Activated naive CD4-positive, alpha-beta T cell treated with anti-CD3 and anti-CD28 coated beads for 36 hours (primary cell): ENCODE measurements at regions not wholly inside any gene's neighbourhood (a gene's known extent, or its start where the extent isn't known, plus 50 kb on each side); places are given as distances from the start of the nearest gene placed in this dataset.

ENCODE experiments used
- CTCF ChIA-PET: fragments of 350-600 bp; sonication (Branson Sonifier 250); formaldehyde crosslinking; loops from one replicate; lab custom pipeline; 2021; ENCODE audit warnings: antibody characterized with exemption; lab: Charles Lee
- DNase-seq: peaks from one replicate; pipeline ENCODE4 v3.0.0-alpha.2; 2020
- H3K27ac Mint-ChIP-seq: one replicate; pipeline ENCODE4 v1.8.0; 2021; ENCODE audit warnings: mild to moderate bottlenecking, mixed read lengths
- H3K27me3 Mint-ChIP-seq: one replicate; pipeline ENCODE4 v1.8.0; 2021; ENCODE audit warnings: low read depth, mixed read lengths
- H3K36me3 Mint-ChIP-seq: one replicate; pipeline ENCODE4 v1.8.0; 2021; ENCODE audit warnings: low read depth, mixed read lengths
- H3K4me1 Mint-ChIP-seq: one replicate; pipeline ENCODE4 v1.8.0; 2021; ENCODE audit warnings: low read depth, mixed read lengths
- H3K4me3 Mint-ChIP-seq: one replicate; pipeline ENCODE4 v1.8.0; 2021; ENCODE audit warnings: mild to moderate bottlenecking, moderate library complexity, mixed read lengths
- H3K9me3 Mint-ChIP-seq: one replicate; pipeline ENCODE4 v1.8.0; 2021; ENCODE audit warnings: mixed read lengths
- intact Hi-C: fragments of 100-400 bp; cut with micrococcal nuclease; formaldehyde crosslinking; loops from one replicate; pipeline ENCODE4 v1.15.1; 2023

DNA sequence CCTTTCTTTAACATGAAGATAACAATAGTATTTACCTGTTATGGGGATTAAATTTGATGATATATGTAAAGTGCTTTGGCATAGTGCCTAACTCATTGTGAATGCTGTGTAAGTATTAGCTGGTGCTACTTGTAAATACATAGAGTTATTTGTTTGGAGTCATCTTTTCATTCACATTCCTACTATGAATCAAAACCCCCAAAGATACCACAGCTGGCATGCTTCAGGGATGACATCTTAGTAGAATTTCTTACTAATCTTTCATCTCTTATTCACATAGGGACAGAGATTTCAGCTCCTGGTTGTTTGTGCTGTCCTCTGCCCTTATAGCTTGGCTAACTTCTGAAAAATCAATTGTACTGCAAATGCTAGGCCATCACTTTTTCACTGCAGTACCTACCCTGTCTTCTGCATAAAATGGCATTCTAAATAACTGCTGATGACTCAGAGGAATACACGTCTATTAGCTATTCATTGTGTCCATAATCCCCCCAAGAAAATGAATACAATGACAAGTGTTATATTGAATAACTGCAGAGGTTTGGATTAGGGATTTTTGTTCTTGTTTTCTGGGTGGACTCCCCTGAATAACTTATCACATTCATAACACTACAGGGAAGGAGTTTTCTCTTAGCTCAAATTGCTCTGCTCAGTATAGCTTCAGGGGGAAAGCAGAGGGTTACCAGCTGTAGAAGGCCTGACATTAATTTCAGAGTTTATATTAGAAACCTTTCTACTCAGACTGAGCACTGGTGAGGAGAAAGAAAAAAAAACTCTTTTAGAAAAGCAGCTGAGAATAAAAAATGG, 192.2 kb upstream of the C9orf72 start:
- H3K4me1 Mint-ChIP-seq, result no peaks in the 10 kb centered on the region
- H3K27me3 Mint-ChIP-seq, result peaks cover 1% of the 10 kb centered on the region
- no peak overlapping the region for H3K4me3 Mint-ChIP-seq
- no peak for DNase-seq
- CTCF ChIA-PET, result interaction anchor here (0.8 to 1.7 kb wide), 2 partner anchors 10 to 308 kb away, joined by 3 read pairs; no protein-coding TSS in a partner anchor
- H3K9me3 Mint-ChIP-seq, result no peaks in the 10 kb centered on the region
- no peak overlapping the region for H3K27ac Mint-ChIP-seq
- intact Hi-C loops, result no loop called here
- no peaks in the 10 kb centered on the region for H3K36me3 Mint-ChIP-seq

DNA sequence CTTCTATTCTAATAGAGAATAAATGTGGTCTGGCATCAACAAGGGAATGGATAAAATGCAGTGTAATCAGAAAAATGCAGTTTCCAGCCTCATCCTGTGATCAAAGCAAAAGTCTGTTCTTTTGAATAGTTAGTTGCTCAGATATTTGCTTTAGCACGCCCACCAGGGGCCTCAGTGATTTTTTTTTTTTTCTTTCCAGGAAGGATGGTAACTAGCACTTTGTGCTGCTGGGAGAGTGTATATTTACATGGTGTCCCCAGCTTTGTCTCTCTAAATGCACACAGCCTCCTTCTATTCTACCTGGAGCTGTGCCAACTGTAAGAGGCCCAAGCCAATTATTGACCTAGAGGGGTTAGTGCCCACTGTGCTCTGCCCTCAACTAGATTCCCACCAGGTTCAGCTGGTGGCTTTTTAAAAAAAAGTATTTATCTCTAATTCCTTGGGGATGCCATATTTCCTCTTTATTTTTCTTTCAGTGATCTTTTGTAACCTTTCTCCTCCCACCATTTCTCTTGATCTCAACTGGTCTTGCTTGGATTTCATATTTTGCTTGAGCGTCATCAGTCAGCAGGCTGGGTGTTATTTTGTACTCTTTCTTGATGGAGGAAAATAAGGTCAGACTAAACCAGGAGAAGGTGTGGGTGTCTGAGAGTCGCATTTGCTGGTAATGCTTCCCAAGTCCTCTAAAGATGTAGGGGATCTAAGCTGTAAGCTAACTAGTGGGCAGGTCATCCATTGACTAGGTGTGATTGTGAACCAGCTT, 193.0 kb upstream of the C9orf72 start:
- Mint-ChIP-seq H3K4me1 (no peaks in the 10 kb centered on the region), H3K4me3 (no peak overlapping the region), H3K27me3 (peaks cover 1% of the 10 kb centered on the region), H3K36me3 (no peaks in the 10 kb centered on the region), H3K27ac (no peak overlapping the region), H3K9me3 (no peaks in the 10 kb centered on the region)
- CTCF ChIA-PET, result interaction anchor here (0.8 to 1.7 kb wide), 2 partner anchors 11 to 307 kb away, joined by 3 read pairs; no protein-coding TSS in a partner anchor
- DNase-seq, result no peak
- intact Hi-C loops, result no loop called here

- no peak overlapping the region for H3K27ac Mint-ChIP-seq
- intact Hi-C loops, result no loop called here
- no peaks in the 10 kb centered on the region for H3K4me1 Mint-ChIP-seq
- H3K4me3 Mint-ChIP-seq, result no peak overlapping the region
- no peaks in the 10 kb centered on the region for H3K9me3 Mint-ChIP-seq
- peaks cover 1% of the 10 kb centered on the region for H3K27me3 Mint-ChIP-seq
- CTCF ChIA-PET, result interaction anchor here (0.6 kb wide), 1 partner anchor 11 kb away, joined by 3 read pairs; no protein-coding TSS in a partner anchor
- H3K36me3 Mint-ChIP-seq, result no peaks in the 10 kb centered on the region
- no peak for DNase-seq
Observed at GRCh38 chr9:27768781-27769180, 195.5 kb upstream of the C9orf72 start.

- DNase-seq, result no peak
- Mint-ChIP-seq H3K27ac (no peak overlapping the region), H3K4me3 (no peak overlapping the region), H3K27me3 (peaks cover 1% of the 10 kb centered on the region), H3K9me3 (no peaks in the 10 kb centered on the region), H3K36me3 (no peaks in the 10 kb centered on the region), H3K4me1 (no peaks in the 10 kb centered on the region)
- intact Hi-C loops, result no loop called here
- CTCF ChIA-PET, result no interaction called here
Observed at GRCh38 chr9:27770541-27770940, 197.3 kb upstream of the C9orf72 start.

- Mint-ChIP-seq H3K4me3 (no peak overlapping the region), H3K4me1 (no peaks in the 10 kb centered on the region), H3K27me3 (peaks cover 1% of the 10 kb centered on the region), H3K36me3 (no peaks in the 10 kb centered on the region), H3K9me3 (no peaks in the 10 kb centered on the region), H3K27ac (no peak overlapping the region)
- intact Hi-C loops, result no loop called here
- CTCF ChIA-PET, result no interaction called here
- DNase-seq, result no peak
Observed at GRCh38 chr9:27771803-27772545, 198.7 kb upstream of the C9orf72 start.

DNA sequence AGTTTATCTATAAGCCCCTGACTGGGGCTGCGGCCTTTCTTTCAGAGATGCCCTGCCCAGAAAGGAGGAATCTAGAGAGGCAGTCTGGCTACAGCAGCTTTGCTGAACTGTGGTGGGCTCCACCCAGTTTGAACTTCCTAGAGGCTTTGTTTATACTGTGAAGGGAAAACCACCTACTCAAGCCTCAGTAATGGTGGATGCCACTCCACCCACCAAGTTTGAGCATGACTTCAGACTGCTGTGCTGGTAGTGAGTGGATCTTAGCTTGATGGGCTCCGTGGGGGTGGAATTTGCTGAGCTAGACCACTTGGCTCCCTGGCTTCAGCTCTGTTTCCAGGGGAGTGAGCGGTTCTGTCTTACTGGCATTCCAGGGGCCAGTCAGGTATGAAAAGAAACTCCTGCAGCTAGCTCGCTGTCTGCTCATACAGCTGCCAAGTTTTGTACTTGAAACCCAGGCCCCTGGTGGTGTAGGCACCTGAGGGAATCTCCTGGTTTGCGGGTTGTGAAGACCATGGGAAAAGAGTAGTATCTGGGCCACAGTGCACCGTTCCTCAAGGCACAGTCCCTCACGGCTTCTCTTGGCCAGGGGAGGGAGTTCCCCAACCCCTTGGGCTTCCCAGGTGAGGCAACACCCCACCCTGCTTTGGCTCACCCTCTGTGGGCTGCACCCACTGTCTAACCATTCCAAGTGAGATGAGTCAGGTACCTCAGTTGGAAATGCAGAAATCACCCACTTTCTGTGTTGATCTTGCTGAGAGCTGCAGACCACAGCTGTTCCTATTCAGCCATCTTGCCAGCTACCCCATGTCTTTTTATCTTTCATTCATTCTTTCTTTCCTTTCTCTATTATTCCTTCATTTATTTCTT, 211.8 kb upstream of the C9orf72 start:
- CTCF ChIA-PET, result no interaction called here

GRCh38 chr9:27785714-27786100, 212.4 kb upstream of the C9orf72 start:
- no peak overlapping the region for H3K4me3 Mint-ChIP-seq
- intact Hi-C loops, result loop anchor here (2.0 to 10.0 kb wide), 3 partner anchors 58 to 421 kb away; partner anchors contain the start of gene C9orf72
- CTCF ChIA-PET, result no interaction called here
- peaks cover 17% of the 10 kb centered on the region for H3K27me3 Mint-ChIP-seq
- DNase-seq, result no peak
- H3K4me1 Mint-ChIP-seq, result peaks cover 9% of the 10 kb centered on the region
- no peaks in the 10 kb centered on the region for H3K36me3 Mint-ChIP-seq
- no peak overlapping the region for H3K27ac Mint-ChIP-seq
- H3K9me3 Mint-ChIP-seq, result peaks cover 17% of the 10 kb centered on the region

More for the DNA sequence above, 211.8 kb upstream of the C9orf72 start:
- intact Hi-C loops, result loop anchor here (2.0 to 10.0 kb wide), 3 partner anchors 58 to 420 kb away; partner anchors contain the start of gene C9orf72
- Mint-ChIP-seq H3K27me3 (peaks cover 15% of the 10 kb centered on the region), H3K27ac (no peak overlapping the region), H3K36me3 (no peaks in the 10 kb centered on the region), H3K9me3 (peaks cover 17% of the 10 kb centered on the region), H3K4me3 (no peak overlapping the region), H3K4me1 (peaks cover 9% of the 10 kb centered on the region)
- peak; percentile 31 for DNase-seq

DNA sequence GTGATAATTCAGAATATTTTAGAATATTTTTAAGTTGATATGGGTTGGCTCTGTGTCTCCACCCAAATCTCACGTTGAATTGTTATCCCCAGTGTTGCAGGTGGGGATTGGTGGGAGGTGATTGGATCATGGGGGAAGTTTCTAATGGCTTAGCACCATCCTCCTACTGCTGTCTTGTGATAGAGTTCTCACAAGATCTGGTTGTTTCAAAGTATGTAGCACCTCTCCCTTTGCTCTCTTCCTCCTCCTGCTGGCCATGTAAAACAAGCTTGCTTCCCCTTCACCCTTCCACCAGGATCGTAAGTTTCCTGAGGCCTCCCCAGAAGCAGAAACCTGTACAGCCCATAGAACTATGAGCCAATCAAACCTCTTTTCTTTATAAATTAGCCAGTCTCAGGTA, 214.6 kb upstream of the C9orf72 start:
- Mint-ChIP-seq H3K4me3 (no peak overlapping the region), H3K4me1 (peaks cover 9% of the 10 kb centered on the region), H3K27me3 (peaks cover 10% of the 10 kb centered on the region), H3K36me3 (no peaks in the 10 kb centered on the region), H3K9me3 (peaks cover 9% of the 10 kb centered on the region), H3K27ac (no peak overlapping the region)
- intact Hi-C loops, result loop anchor here (5.0 to 10.0 kb wide), 2 partner anchors 61 to 423 kb away; no protein-coding TSS in a partner anchor
- CTCF ChIA-PET, result interaction anchor here (0.6 to 0.8 kb wide), 2 partner anchors 30 to 114 kb away, joined by 3 read pairs; no protein-coding TSS in a partner anchor
- no peak for DNase-seq

DNA sequence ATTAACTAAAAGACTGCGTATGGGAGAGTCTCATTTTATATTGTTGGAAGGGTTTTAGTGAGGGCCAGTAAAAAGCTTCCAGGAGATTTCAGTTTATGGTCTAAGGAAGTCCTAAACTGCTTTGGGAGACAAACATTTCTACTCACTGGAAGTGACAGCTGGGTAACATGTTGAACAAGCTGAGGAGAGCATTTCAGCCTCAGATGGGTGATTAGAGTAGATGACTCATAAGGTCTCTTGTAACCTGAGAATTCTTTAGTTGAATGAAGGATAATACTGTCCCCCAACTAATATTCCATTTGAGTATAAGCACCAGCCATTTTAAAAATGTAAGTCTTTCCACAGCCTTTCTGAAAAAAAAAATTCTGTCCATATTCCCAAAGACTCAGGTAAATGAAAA, 218.0 kb upstream of the C9orf72 start:
- CTCF ChIA-PET, result interaction anchor here (0.6 kb wide), 1 partner anchor 301 kb away, joined by 3 read pairs; no protein-coding TSS in a partner anchor
- Mint-ChIP-seq H3K36me3 (no peaks in the 10 kb centered on the region), H3K27ac (no peak overlapping the region), H3K4me1 (no peaks in the 10 kb centered on the region), H3K27me3 (peaks cover 10% of the 10 kb centered on the region), H3K4me3 (no peak overlapping the region), H3K9me3 (peaks cover 6% of the 10 kb centered on the region)
- intact Hi-C loops, result no loop called here
- DNase-seq, result no peak

DNA sequence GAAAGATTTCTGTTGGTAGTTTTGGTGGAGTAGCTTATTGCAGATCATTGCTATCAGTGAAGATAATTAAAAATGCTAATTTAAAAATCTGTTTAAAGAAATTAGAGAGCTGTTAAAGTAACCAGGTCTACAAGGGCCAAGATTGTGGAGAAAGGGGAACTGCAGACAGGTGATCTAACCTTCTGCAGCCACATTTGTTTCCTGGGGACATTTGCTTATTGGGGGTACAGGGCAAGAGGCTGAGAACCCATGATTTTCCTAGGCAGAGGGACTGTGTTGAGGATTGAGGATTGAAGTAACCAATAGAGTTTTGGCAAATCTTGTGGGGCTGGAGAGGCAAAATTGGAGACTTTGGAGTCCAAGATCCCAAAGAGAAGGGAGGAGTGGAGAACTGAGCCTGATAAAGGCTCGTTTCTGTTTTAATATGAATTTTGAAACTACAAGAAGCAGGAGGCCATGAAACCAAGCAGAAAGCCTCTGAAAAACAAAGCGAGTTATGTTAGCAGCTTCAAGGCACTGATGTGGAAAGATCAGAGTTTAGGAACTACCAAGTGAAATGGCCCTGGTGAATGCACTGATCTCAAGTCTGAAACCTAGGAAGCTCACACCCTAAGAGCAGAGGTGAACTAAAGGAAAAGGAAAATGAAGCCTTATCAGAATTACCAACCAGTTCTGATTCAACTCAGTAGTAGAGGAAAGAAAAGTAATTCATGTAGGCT, 219.8 kb upstream of the C9orf72 start:
- CTCF ChIA-PET, result no interaction called here
- Mint-ChIP-seq H3K4me3 (no peak overlapping the region), H3K9me3 (peaks cover 6% of the 10 kb centered on the region), H3K27ac (no peak overlapping the region), H3K27me3 (peaks cover 10% of the 10 kb centered on the region), H3K4me1 (no peaks in the 10 kb centered on the region), H3K36me3 (no peaks in the 10 kb centered on the region)
- no peak for DNase-seq
- intact Hi-C loops, result no loop called here

GRCh38 chr9:27799326-27799725, 226.0 kb upstream of the C9orf72 start:
- CTCF ChIA-PET, result interaction anchor here (0.7 kb wide), 1 partner anchor 1500 kb away, joined by 3 read pairs; no protein-coding TSS in a partner anchor
- Mint-ChIP-seq H3K27me3 (peaks cover 10% of the 10 kb centered on the region), H3K4me1 (no peaks in the 10 kb centered on the region), H3K36me3 (no peaks in the 10 kb centered on the region), H3K4me3 (no peak overlapping the region), H3K9me3 (peaks cover 3% of the 10 kb centered on the region), H3K27ac (no peak overlapping the region)
- DNase-seq, result no peak
- intact Hi-C loops, result no loop called here
